Ovary (tissue), 7 donors: ENCODE measurements at regions not wholly inside any gene's neighbourhood (a gene's known extent, or its start where the extent isn't known, plus 50 kb on each side); places are given as distances from the start of the nearest gene placed in this dataset.

Source experiments
- DNase-seq, 5 donors: peaks; one replicate each; pipeline ENCODE4 v3.0.0-alpha.2; 2019 to 2020
- H3K27ac ChIP-seq, 2 donors: fragments of 200-600 bp; one replicate each; pipeline versions ENCODE4 v1.5.1 to v1.8.0; 2019 to 2022
- H3K27me3 ChIP-seq: fragments of 200-600 bp; one replicate; pipeline ENCODE4 v1.8.0; 2022
- H3K36me3 ChIP-seq: fragments of 200-600 bp; sonication (generic); one replicate; pipeline ENCODE4 v1.5.1; 2019
- H3K4me1 ChIP-seq: one replicate; pipeline ENCODE4 v1.8.1; 2013; ENCODE audit warnings: mild to moderate bottlenecking, moderate library complexity; ENCODE audit not compliant: insufficient read depth
- H3K4me3 ChIP-seq: fragments of 200-600 bp; sonication (generic); one replicate; pipeline ENCODE4 v1.5.1; 2017
- H3K9me3 ChIP-seq, 2 donors: fragments of 200-600 bp in 1 of 2; sonication (generic) in 1 of 2; one replicate each; pipeline versions ENCODE4 v1.5.1 to v1.8.1; 2013 to 2019; ENCODE audit warnings: mild to moderate bottlenecking in 1 of 2, moderate library complexity in 1 of 2
- EP300 ChIP-seq: sonication (generic); formaldehyde crosslinking; IDR thresholded peaks from one replicate; pipeline ENCODE4 v1.6.1; 2017; ENCODE audit warnings: antibody characterized with exemption
- POLR2A ChIP-seq: fragments of 450-650 bp; IDR thresholded peaks from one replicate; pipeline ENCODE4 v1.6.1; 2017; ENCODE audit warnings: antibody characterized with exemption, mild to moderate bottlenecking, moderate library complexity
- WGBS, 3 donors: extraction: QIAGEN DNeasy Blood & Tissue Kit in 1 of 3; methylation state at CpG; one replicate each; pipeline versions ENCODE4 v1.1.5 to v1.1.7; 2013 to 2017; 5-methylcytosine and 5-hydroxymethylcytosine counted together
- intact Hi-C, 4 donors: fragments of 100-400 bp; cut with DNase I; formaldehyde crosslinking; loops; one replicate each; pipeline versions ENCODE4 v1.11.0 to v1.15.1; 2022 to 2023
- TF ChIP-seq, protein P1 (sequence below), 3 donors: fragments of 450-650 bp in 2 of 3; fragments of 200-600 bp in 1 of 3; IDR thresholded peaks; one replicate each; pipeline versions ENCODE4 v1.5.1 to v1.8.0; 2016 to 2022; ENCODE audit warnings: antibody characterized with exemption in 3 of 3, mild to moderate bottlenecking in 1 of 3
- donor health status: DM: no; HTN: no; CAD: no; lungs with moderate emphysema.
- donor health status: DM: no; HTN: no; CAD: no.
- donor health status: Bipolar disorder and iron deficiency.
- donor health status: DM: no; HTN: no; CAD: no.
- donor health status: DM: yes; HTN: yes; CAD: no.

DNA sequence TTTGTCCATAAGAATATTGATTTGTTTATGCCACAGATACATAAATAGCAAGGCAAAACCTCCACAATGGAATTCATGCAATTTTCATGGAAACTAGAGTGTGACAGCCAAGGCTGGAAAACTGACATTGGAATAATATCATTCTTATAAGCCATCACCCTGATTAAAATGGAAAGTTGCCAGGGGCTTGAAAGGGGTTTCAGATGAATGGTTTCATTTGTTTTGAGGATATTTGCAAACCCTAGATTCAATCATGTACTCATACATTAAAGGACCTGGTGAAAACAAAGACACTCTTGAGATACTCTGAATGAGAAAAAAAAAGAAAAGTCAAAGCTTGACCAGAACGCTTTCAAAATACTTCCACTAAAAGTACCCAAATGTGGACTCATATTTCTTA lies 205.7 kb downstream of the DIO2 start:
- no peak for DNase-seq
- TF ChIP-seq, protein P1, sequence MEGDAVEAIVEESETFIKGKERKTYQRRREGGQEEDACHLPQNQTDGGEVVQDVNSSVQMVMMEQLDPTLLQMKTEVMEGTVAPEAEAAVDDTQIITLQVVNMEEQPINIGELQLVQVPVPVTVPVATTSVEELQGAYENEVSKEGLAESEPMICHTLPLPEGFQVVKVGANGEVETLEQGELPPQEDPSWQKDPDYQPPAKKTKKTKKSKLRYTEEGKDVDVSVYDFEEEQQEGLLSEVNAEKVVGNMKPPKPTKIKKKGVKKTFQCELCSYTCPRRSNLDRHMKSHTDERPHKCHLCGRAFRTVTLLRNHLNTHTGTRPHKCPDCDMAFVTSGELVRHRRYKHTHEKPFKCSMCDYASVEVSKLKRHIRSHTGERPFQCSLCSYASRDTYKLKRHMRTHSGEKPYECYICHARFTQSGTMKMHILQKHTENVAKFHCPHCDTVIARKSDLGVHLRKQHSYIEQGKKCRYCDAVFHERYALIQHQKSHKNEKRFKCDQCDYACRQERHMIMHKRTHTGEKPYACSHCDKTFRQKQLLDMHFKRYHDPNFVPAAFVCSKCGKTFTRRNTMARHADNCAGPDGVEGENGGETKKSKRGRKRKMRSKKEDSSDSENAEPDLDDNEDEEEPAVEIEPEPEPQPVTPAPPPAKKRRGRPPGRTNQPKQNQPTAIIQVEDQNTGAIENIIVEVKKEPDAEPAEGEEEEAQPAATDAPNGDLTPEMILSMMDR (IDR thresholded peaks at IDR 0.05), result no peak
- TF ChIP-seq EP300 (no peak), POLR2A (no peak)
- Histone ChIP-seq H3K27ac (no peak overlapping the region), H3K4me3 (no peak overlapping the region), H3K9me3 (no peaks in the 10 kb centered on the region), H3K36me3 (no peaks in the 10 kb centered on the region), H3K4me1 (no peaks in the 10 kb centered on the region), H3K27me3 (no peaks in the 10 kb centered on the region)
- WGBS, 3 donors, result 0% methylated on average over 1 of the region's 1 CpG
- intact Hi-C loops, result no loop called here

DNA sequence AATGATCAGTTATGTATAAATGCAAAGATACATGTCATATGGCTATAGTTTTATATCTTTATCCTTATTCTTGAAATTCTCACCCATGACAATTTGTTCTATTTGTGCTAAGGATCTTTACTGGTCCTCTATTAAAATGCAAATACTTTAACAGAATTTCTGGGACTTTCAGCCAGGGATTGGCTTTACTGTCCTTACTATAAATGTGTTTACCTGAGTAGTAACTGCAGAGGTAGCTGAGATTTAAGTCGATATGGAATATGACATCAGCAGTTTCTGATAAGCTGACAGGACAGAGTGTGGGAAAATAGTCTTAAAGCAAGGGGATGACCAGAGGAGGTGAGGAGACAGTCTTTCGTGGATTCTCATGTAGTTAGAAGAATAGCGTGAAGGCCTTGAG lies 206.4 kb downstream of the DIO2 start:
- 89 to 91% (median 89%) methylated on average over 3 of the region's 3 CpGs for WGBS, 3 donors
- Histone ChIP-seq H3K9me3 (no peaks in the 10 kb centered on the region), H3K27me3 (no peaks in the 10 kb centered on the region), H3K4me1 (no peaks in the 10 kb centered on the region), H3K4me3 (no peak overlapping the region), H3K36me3 (no peaks in the 10 kb centered on the region), H3K27ac (no peak overlapping the region)
- intact Hi-C loops, result no loop called here
- no peak for DNase-seq
- no peak for TF ChIP-seq POLR2A
- TF ChIP-seq, protein P1 (IDR thresholded peaks at IDR 0.05), result no peak
- no peak for TF ChIP-seq EP300

DNA sequence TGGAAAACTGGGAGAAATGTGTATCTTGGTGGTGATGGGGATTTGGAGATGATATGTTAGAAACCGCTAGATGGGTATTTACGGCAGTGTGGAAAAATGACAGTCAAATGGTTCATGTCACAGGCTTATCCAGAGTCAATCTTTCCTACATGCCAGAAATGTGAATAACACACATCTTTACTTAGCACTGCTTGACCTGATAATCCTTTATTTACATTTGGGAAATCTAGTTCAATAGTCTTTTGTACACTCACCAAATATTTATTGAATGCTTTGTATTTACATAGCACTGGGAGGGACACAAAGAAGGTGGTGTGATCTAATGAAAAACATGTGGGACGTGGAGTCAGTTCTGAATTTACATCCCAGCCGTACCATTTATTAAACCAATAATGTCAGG lies 208.2 kb downstream of the DIO2 start:
- intact Hi-C loops, result no loop called here
- H3K4me1 ChIP-seq, result no peaks in the 10 kb centered on the region
- H3K4me3 ChIP-seq, result no peak overlapping the region
- WGBS, 3 donors, result 81 to 90% (median 82%) methylated on average over 4 of the region's 4 CpGs
- H3K27me3 ChIP-seq, result no peaks in the 10 kb centered on the region
- no peak for DNase-seq
- H3K27ac ChIP-seq, result no peak overlapping the region
- H3K36me3 ChIP-seq, result no peaks in the 10 kb centered on the region
- no peak for TF ChIP-seq EP300
- TF ChIP-seq POLR2A, result no peak
- TF ChIP-seq, protein P1 (IDR thresholded peaks at IDR 0.05), result no peak
- H3K9me3 ChIP-seq, result no peaks in the 10 kb centered on the region

DNA sequence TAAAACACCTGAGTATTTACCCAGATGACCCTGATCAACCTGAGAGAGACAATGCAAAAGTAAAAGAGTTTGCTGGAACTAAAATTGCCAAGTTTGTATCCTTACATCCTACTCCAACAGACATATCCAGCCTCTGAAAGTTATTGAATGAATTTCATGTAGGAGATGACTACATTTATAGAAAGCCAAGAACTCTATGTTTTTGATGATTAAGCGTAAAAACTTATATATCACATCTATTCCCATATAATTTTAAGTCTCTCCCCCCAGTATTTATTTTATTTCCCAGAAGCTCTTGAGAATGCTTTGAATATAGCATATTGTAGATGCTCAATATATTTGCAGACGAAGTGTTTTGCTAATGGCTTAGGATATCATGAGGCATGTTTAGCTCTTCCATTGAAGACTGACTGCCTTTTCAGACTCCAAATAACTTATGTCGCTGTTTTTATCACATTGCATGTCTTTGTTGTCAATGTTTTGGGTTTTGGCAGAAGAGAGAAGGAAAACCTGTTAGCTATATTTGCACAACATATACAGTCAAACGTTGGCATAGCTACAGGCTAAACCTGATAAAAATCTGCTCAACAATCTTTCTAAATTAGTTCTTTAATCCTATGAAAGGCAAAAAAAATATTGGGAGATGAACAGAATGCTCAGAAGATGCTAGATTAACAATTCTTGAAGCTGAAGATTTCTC lies 213.6 kb downstream of the DIO2 start:
- WGBS, 3 donors, result 46 to 76% (median 60%) methylated on average over 4 of the region's 4 CpGs

More for the DNA sequence above, 213.6 kb downstream of the DIO2 start:
- H3K36me3 ChIP-seq, result no peaks in the 10 kb centered on the region
- no peaks in the 10 kb centered on the region for H3K4me1 ChIP-seq
- TF ChIP-seq, protein P1 (IDR thresholded peaks at IDR 0.05), result no peak
- no peak for TF ChIP-seq EP300
- no peak for TF ChIP-seq POLR2A
- H3K4me3 ChIP-seq, result no peak overlapping the region
- no peaks in the 10 kb centered on the region for H3K9me3 ChIP-seq
- DNase-seq, result no peak
- H3K27ac ChIP-seq, result no peak overlapping the region
- intact Hi-C loops, result no loop called here
- no peaks in the 10 kb centered on the region for H3K27me3 ChIP-seq
